Activated CD8-positive, alpha-beta memory T cell treated with anti-CD3 and anti-CD28 coated beads, Interleukin-2, amount 50 U/mL, for 1 hour (primary cell): ENCODE measurements at regions not wholly inside any gene's neighbourhood (a gene's known extent, or its start where the extent isn't known, plus 50 kb on each side); places are given as distances from the start of the nearest gene placed in this dataset.
"Not testable (repeated sequence)": the region's sequence is repeated elsewhere in the genome, so short reads cannot be mapped to it uniquely, and the experiment has no call there.

ENCODE experiments used
- DNase-seq: peaks from one replicate; pipeline ENCODE4 v3.0.0-alpha.2; 2020; ENCODE audit errors: extremely low read depth

GRCh38 chr10:78435484-78436221 lies 402.0 kb downstream of the RPS24 start:
- no peak for DNase-seq

- DNase-seq, result no peak
Observed at GRCh38 chr10:78436222-78436573, 402.5 kb downstream of the RPS24 start.

- no peak for DNase-seq
Observed at GRCh38 chr10:78436706-78437406, 403.2 kb downstream of the RPS24 start.

GRCh38 chr10:78437407-78437768 lies 403.7 kb downstream of the RPS24 start:
- no peak for DNase-seq

GRCh38 chr10:78437998-78438906 lies 404.6 kb downstream of the RPS24 start:
- no peak for DNase-seq

GRCh38 chr10:78438907-78439809 lies 405.5 kb downstream of the RPS24 start:
- DNase-seq, result no peak

- no peak for DNase-seq
Observed at GRCh38 chr10:78441010-78441409, 407.3 kb downstream of the RPS24 start.

GRCh38 chr10:78441694-78442093 lies 408.0 kb downstream of the RPS24 start:
- DNase-seq, result no peak

- DNase-seq, result no peak
Observed at GRCh38 chr10:78442836-78443550, 409.3 kb downstream of the RPS24 start.

- no peak for DNase-seq
Observed at GRCh38 chr10:78443900-78444571, 410.4 kb downstream of the RPS24 start.

GRCh38 chr10:78444741-78445140 lies 411.1 kb downstream of the RPS24 start:
- not testable (repeated sequence) for DNase-seq

- DNase-seq, result no peak
Observed at GRCh38 chr10:78445308-78445707, 411.6 kb downstream of the RPS24 start.

GRCh38 chr10:78448470-78448869 lies 414.8 kb downstream of the RPS24 start:
- DNase-seq, result no peak

GRCh38 chr10:78448994-78449418 lies 415.3 kb downstream of the RPS24 start:
- no peak for DNase-seq

GRCh38 chr10:78449554-78449953 lies 415.9 kb downstream of the RPS24 start:
- DNase-seq, result no peak

- DNase-seq, result no peak
Observed at GRCh38 chr10:78450239-78450638, 416.6 kb downstream of the RPS24 start.

GRCh38 chr10:78450807-78451485 lies 417.3 kb downstream of the RPS24 start:
- DNase-seq, result no peak

- no peak for DNase-seq
Observed at GRCh38 chr10:78451592-78451991, 417.9 kb downstream of the RPS24 start.

GRCh38 chr10:78454123-78454645 lies 420.5 kb downstream of the RPS24 start:
- DNase-seq, result no peak
